ENCODE measurements at regions not wholly inside any gene's neighbourhood (a gene's known extent, or its start where the extent isn't known, plus 50 kb on each side); places are given as distances from the start of the nearest gene placed in this dataset.
"Not testable (repeated sequence)": the region's sequence is repeated elsewhere in the genome, so short reads cannot be mapped to it uniquely, and the experiment has no call there.

GRCh38 chrX:146581981-146582712 lies 227.4 kb upstream of the CXorf51B start:
- H3K4me1 ChIP-seq (ENCODE audit: insufficient read depth, insufficient read length) = no peaks in the 10 kb centered on the region
- H3K9me3 ChIP-seq (ENCODE audit: insufficient read depth, low read length) = no peaks in the 10 kb centered on the region
- H3K27me3 ChIP-seq (ENCODE audit: insufficient read depth, insufficient read length) = no peaks in the 10 kb centered on the region
- TF ChIP-seq YY1 (IDR thresholded peaks at IDR 0.05; ENCODE audit: insufficient read depth, insufficient read length) (no peak), SUZ12 (IDR thresholded peaks at IDR 0.05; ENCODE audit: extremely low read depth, insufficient read depth, insufficient read length) (no peak), ZNF274 (IDR thresholded peaks at IDR 0.05; ENCODE audit: low read depth, low read length) (no peak)
- no peak overlapping the region for H3K4me3 ChIP-seq (ENCODE audit: insufficient read length, low read depth)
- H3K9ac ChIP-seq (ENCODE audit: insufficient read length, low read depth) = no peak overlapping the region
- H3K36me3 ChIP-seq (ENCODE audit: insufficient read depth, insufficient read length, low read length) = no peaks in the 10 kb centered on the region
- DNase-seq (ENCODE audit: low read depth, low spot score) = peak; percentile 0

DNA sequence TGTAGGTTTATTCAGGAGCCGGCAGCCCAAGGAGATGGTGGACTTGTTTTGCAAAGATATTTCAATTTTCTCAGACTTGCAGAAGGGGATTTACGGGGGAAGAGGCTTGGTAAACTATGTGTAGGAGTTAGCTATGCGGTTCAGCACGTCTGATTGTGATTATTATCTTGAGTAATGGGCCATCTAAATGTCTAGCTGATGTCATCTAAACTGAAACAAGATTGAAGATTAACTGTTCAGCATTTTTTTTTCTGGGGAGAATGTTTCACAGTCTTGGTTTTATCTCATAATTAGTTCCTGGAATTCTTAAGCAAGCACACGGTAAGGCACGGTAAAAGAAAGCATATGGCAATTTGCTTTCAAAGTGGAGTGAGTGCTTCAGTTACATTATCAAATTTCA lies 207.3 kb upstream of the CXorf51B start:
- H3K9me3 ChIP-seq (ENCODE audit: insufficient read depth, low read length) = no peaks in the 10 kb centered on the region
- H3K27me3 ChIP-seq (ENCODE audit: insufficient read depth, insufficient read length) = no peaks in the 10 kb centered on the region

DNA sequence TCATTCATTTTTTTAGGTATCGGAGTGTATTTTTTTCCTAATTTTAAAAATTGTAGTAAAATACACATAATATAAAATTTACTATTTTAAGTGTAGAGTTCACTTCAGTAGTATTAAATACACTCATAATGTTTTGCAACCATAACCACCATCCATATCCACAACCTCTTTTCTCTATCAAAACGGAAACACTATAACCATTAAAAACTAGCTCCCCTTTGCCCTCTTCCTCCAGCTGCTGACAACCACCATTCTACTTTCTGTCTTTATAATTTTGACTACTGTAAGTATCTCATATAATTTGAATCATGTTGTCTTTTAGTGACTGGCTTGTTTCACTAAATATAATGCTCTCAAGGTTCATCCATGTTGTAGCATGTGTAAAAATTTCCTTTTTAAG lies 205.4 kb upstream of the CXorf51B start:
- no peak for DNase-seq (ENCODE audit: low read depth, low spot score)
- Histone ChIP-seq H3K27me3 (ENCODE audit: insufficient read depth, insufficient read length) (no peaks in the 10 kb centered on the region), H3K4me1 (ENCODE audit: insufficient read depth, insufficient read length) (no peaks in the 10 kb centered on the region), H3K9me3 (ENCODE audit: insufficient read depth, low read length) (no peaks in the 10 kb centered on the region), H3K4me3 (ENCODE audit: insufficient read length, low read depth) (no peak overlapping the region), H3K36me3 (ENCODE audit: insufficient read depth, insufficient read length, low read length) (no peaks in the 10 kb centered on the region), H3K9ac (ENCODE audit: insufficient read length, low read depth) (no peak overlapping the region)
- TF ChIP-seq ZNF274 (IDR thresholded peaks at IDR 0.05; ENCODE audit: low read depth, low read length) (no peak), SUZ12 (IDR thresholded peaks at IDR 0.05; ENCODE audit: extremely low read depth, insufficient read depth, insufficient read length) (no peak), YY1 (IDR thresholded peaks at IDR 0.05; ENCODE audit: insufficient read depth, insufficient read length) (no peak)

More for the DNA sequence above, 207.3 kb upstream of the CXorf51B start:
- Histone ChIP-seq H3K9ac (ENCODE audit: insufficient read length, low read depth) (no peak overlapping the region), H3K4me3 (ENCODE audit: insufficient read length, low read depth) (no peak overlapping the region), H3K36me3 (ENCODE audit: insufficient read depth, insufficient read length, low read length) (no peaks in the 10 kb centered on the region), H3K4me1 (ENCODE audit: insufficient read depth, insufficient read length) (no peaks in the 10 kb centered on the region)
- TF ChIP-seq SUZ12 (IDR thresholded peaks at IDR 0.05; ENCODE audit: extremely low read depth, insufficient read depth, insufficient read length) = no peak
- TF ChIP-seq YY1 (IDR thresholded peaks at IDR 0.05; ENCODE audit: insufficient read depth, insufficient read length) = no peak
- no peak for TF ChIP-seq ZNF274 (IDR thresholded peaks at IDR 0.05; ENCODE audit: low read depth, low read length)
- no peak for DNase-seq (ENCODE audit: low read depth, low spot score)

DNA sequence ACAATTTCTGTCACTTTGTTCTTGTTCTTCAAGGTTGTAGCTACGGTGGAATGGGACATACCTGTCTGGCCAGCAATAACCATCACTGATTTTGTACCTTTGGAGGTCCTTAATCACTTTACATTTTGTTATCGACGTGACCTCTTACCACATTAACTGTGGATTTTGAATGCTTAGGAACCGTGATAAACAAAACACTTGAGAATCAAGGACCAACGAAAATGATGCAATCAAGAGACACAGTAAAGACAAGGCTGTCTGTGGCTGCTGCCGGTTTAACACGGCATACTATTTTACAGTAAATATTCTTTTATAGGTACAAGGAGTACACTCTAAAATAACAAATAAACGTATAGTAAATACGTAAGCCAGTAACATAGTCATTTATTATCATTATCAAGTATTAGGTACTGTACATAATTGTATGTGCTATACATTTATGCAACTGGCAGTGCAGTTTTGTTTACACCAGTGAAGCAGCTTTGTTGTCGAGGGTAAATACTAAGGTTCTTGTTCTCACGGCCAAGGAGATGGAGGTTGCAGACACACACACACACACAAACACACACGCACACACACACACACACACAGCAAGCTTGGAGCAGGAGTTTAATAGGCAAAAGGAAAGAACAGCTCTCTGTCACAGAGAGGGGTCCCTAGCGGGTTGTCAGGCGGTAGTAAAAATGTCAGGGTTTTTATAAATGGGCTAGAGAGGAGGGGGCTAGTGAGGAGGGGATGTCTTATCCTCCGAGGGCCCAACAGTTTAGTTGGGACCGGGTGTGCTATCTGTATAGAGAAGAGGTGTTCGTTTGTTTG lies 194.7 kb upstream of the CXorf51B start:
- Histone ChIP-seq H3K27me3 (ENCODE audit: insufficient read depth, insufficient read length) (no peaks in the 10 kb centered on the region), H3K36me3 (ENCODE audit: insufficient read depth, insufficient read length, low read length) (no peaks in the 10 kb centered on the region), H3K9me3 (ENCODE audit: insufficient read depth, low read length) (no peaks in the 10 kb centered on the region), H3K4me3 (ENCODE audit: insufficient read length, low read depth) (no peak overlapping the region), H3K9ac (ENCODE audit: insufficient read length, low read depth) (no peak overlapping the region), H3K4me1 (ENCODE audit: insufficient read depth, insufficient read length) (no peaks in the 10 kb centered on the region)
- TF ChIP-seq YY1 (IDR thresholded peaks at IDR 0.05; ENCODE audit: insufficient read depth, insufficient read length) (no peak), ZNF274 (IDR thresholded peaks at IDR 0.05; ENCODE audit: low read depth, low read length) (no peak), SUZ12 (IDR thresholded peaks at IDR 0.05; ENCODE audit: extremely low read depth, insufficient read depth, insufficient read length) (no peak)
- no peak for DNase-seq (ENCODE audit: low read depth, low spot score)

GRCh38 chrX:146615628-146616348 lies 193.8 kb upstream of the CXorf51B start:
- Histone ChIP-seq H3K36me3 (ENCODE audit: insufficient read depth, insufficient read length, low read length) (no peaks in the 10 kb centered on the region), H3K9me3 (ENCODE audit: insufficient read depth, low read length) (no peaks in the 10 kb centered on the region), H3K27me3 (ENCODE audit: insufficient read depth, insufficient read length) (no peaks in the 10 kb centered on the region), H3K4me3 (ENCODE audit: insufficient read length, low read depth) (no peak overlapping the region), H3K4me1 (ENCODE audit: insufficient read depth, insufficient read length) (no peaks in the 10 kb centered on the region), H3K9ac (ENCODE audit: insufficient read length, low read depth) (no peak overlapping the region)
- TF ChIP-seq ZNF274 (IDR thresholded peaks at IDR 0.05; ENCODE audit: low read depth, low read length) (no peak), SUZ12 (IDR thresholded peaks at IDR 0.05; ENCODE audit: extremely low read depth, insufficient read depth, insufficient read length) (no peak), YY1 (IDR thresholded peaks at IDR 0.05; ENCODE audit: insufficient read depth, insufficient read length) (no peak)
- no peak for DNase-seq (ENCODE audit: low read depth, low spot score)

GRCh38 chrX:146619943-146620342 lies 189.6 kb upstream of the CXorf51B start:
- not testable (repeated sequence) for H3K36me3 ChIP-seq (ENCODE audit: insufficient read depth, insufficient read length, low read length); H3K4me3 ChIP-seq (ENCODE audit: insufficient read length, low read depth); H3K27me3 ChIP-seq (ENCODE audit: insufficient read depth, insufficient read length); H3K9me3 ChIP-seq (ENCODE audit: insufficient read depth, low read length); DNase-seq (ENCODE audit: low read depth, low spot score); H3K4me1 ChIP-seq (ENCODE audit: insufficient read depth, insufficient read length); H3K9ac ChIP-seq (ENCODE audit: insufficient read length, low read depth)

GRCh38 chrX:146658379-146658778 lies 151.2 kb upstream of the CXorf51B start:
- no peak overlapping the region for H3K4me3 ChIP-seq (ENCODE audit: insufficient read length, low read depth)
- no peaks in the 10 kb centered on the region for H3K9me3 ChIP-seq (ENCODE audit: insufficient read depth, low read length)
- DNase-seq (ENCODE audit: low read depth, low spot score) = no peak
- H3K27me3 ChIP-seq (ENCODE audit: insufficient read depth, insufficient read length) = no peaks in the 10 kb centered on the region
- no peaks in the 10 kb centered on the region for H3K36me3 ChIP-seq (ENCODE audit: insufficient read depth, insufficient read length, low read length)
- no peak overlapping the region for H3K9ac ChIP-seq (ENCODE audit: insufficient read length, low read depth)
- H3K4me1 ChIP-seq (ENCODE audit: insufficient read depth, insufficient read length) = no peaks in the 10 kb centered on the region
- TF ChIP-seq SUZ12 (IDR thresholded peaks at IDR 0.05; ENCODE audit: extremely low read depth, insufficient read depth, insufficient read length) = no peak
- no peak for TF ChIP-seq YY1 (IDR thresholded peaks at IDR 0.05; ENCODE audit: insufficient read depth, insufficient read length)
- no peak for TF ChIP-seq ZNF274 (IDR thresholded peaks at IDR 0.05; ENCODE audit: low read depth, low read length)
